Right atrium auricular region (tissue), 2 donors: ENCODE measurements at regions not wholly inside any gene's neighbourhood (a gene's known extent, or its start where the extent isn't known, plus 50 kb on each side); places are given as distances from the start of the nearest gene placed in this dataset.

Source experiments
- DNase-seq: peaks from one replicate; pipeline ENCODE4 v3.0.0-alpha.2; 2019; ENCODE audit warnings: low spot score
- H3K27ac ChIP-seq, 2 donors: fragments of 200-600 bp; sonication (generic); 1 replicate in 1 of 2; 2 replicates in 1 of 2; pipeline ENCODE4 v1.5.1; 2016 to 2019
- H3K27me3 ChIP-seq, 2 donors: fragments of 200-600 bp; sonication (generic); one replicate each; pipeline versions ENCODE4 v1.5.1 to v1.6.0; 2017 to 2019
- H3K36me3 ChIP-seq: fragments of 200-600 bp; sonication (generic); one replicate; pipeline ENCODE4 v1.5.1; 2016
- H3K4me1 ChIP-seq, 2 donors: fragments of 200-600 bp; sonication (generic); one replicate each; pipeline versions ENCODE4 v1.5.1 to v1.6.0; 2017 to 2019
- H3K4me3 ChIP-seq, 2 donors: fragments of 200-600 bp; sonication (generic); 1 replicate in 1 of 2; 2 replicates in 1 of 2; pipeline ENCODE4 v1.5.1; 2017 to 2019; ENCODE audit warnings: mild to moderate bottlenecking in 1 of 2, moderate library complexity in 1 of 2
- H3K9me3 ChIP-seq, 2 donors: fragments of 200-600 bp; sonication (generic); one replicate each; pipeline ENCODE4 v1.5.1; 2019
- CTCF ChIP-seq, 2 donors: fragments of 200-600 bp; sonication (generic); IDR thresholded peaks; one replicate each; pipeline ENCODE4 v1.5.1; 2019; ENCODE audit warnings: antibody characterized with exemption in 2 of 2

DNA sequence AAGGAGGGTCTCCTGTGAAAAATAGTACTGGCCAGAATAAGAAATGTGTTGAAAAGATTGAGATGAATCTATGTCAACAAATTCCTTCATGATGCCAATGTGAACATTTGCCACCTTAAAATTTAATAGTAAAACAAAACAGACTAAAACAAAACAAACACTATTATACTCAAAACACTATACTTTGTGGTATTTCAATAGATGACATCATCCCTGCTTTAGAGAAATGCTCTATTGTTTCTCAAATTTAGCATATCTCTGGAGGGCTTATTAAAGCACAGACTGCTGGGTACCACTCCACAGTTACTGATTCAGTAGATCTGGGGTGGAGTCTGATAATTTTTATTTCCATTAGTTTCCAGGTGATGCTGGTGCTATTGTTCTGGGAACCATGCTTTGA, 579.4 kb upstream of the FAM98A start:
- no peak for DNase-seq
- Histone ChIP-seq H3K4me1 (no peaks in the 10 kb centered on the region), H3K4me3 (no peak overlapping the region), H3K27me3 (no peaks in the 10 kb centered on the region), H3K36me3 (no peaks in the 10 kb centered on the region), H3K27ac (no peak overlapping the region), H3K9me3 (no peaks in the 10 kb centered on the region)
- no peak for TF ChIP-seq CTCF (IDR thresholded peaks at IDR 0.05)

GRCh38 chr2:34176693-34177092, 577.6 kb upstream of the FAM98A start:
- Histone ChIP-seq H3K27ac (no peak overlapping the region), H3K4me1 (no peaks in the 10 kb centered on the region), H3K9me3 (no peaks in the 10 kb centered on the region), H3K4me3 (no peak overlapping the region), H3K36me3 (no peaks in the 10 kb centered on the region), H3K27me3 (no peaks in the 10 kb centered on the region)
- TF ChIP-seq CTCF (IDR thresholded peaks at IDR 0.05) = no peak
- no peak for DNase-seq

DNA sequence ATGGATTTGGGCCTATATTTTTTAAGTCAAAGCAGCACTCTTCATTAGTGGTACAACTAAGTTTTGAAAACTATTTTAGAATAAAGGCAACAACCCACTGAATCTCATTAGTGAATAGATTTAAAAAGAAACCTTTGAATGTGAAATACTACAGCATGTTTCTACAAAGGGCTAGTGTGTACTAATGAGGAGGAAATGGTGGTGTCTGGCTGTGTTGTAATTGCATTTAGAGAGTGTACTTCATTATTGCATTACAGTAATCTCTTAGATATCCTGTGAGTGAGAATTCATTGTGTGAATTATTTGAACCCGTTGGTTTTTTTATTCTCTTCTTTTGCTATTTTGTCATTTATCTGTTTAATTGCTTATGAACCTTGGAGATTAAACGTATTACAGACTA, 575.4 kb upstream of the FAM98A start:
- TF ChIP-seq CTCF (IDR thresholded peaks at IDR 0.05) = no peak

GRCh38 chr2:34162231-34162630, 563.1 kb upstream of the FAM98A start:
- TF ChIP-seq CTCF (IDR thresholded peaks at IDR 0.05) = no peak
- Histone ChIP-seq H3K9me3 (no peaks in the 10 kb centered on the region), H3K27ac (no peak overlapping the region), H3K27me3 (no peaks in the 10 kb centered on the region), H3K4me3 (no peak overlapping the region), H3K36me3 (no peaks in the 10 kb centered on the region), H3K4me1 (no peaks in the 10 kb centered on the region)
- no peak for DNase-seq

More for the DNA sequence above, 575.4 kb upstream of the FAM98A start:
- H3K9me3 ChIP-seq = no peaks in the 10 kb centered on the region
- H3K27me3 ChIP-seq = no peaks in the 10 kb centered on the region
- H3K27ac ChIP-seq = no peak overlapping the region
- no peaks in the 10 kb centered on the region for H3K4me1 ChIP-seq
- no peak overlapping the region for H3K4me3 ChIP-seq
- H3K36me3 ChIP-seq = no peaks in the 10 kb centered on the region
- DNase-seq = no peak

DNA sequence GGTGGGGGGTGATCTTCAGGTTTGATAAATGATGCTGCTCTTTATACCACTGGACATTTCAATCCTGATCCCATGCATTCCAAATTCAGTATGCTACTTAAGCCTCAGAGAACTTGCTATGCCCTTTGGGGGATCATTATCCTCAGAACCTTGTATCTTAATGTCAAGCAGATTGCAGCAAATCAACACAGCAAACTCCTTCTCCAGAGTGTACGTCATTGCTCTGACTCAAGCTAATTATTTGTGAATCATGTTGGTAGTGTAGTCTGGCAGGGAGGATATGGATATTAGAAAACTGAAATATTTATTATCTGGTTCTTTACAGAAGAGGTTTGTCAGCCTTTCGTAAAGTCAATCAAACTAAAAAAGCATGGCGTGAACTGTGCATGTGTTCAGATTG, 562.5 kb upstream of the FAM98A start:
- Histone ChIP-seq H3K27ac (no peak overlapping the region), H3K36me3 (no peaks in the 10 kb centered on the region), H3K9me3 (no peaks in the 10 kb centered on the region), H3K27me3 (no peaks in the 10 kb centered on the region), H3K4me3 (no peak overlapping the region), H3K4me1 (no peaks in the 10 kb centered on the region)
- TF ChIP-seq CTCF (IDR thresholded peaks at IDR 0.05) = no peak
- DNase-seq = no peak

DNA sequence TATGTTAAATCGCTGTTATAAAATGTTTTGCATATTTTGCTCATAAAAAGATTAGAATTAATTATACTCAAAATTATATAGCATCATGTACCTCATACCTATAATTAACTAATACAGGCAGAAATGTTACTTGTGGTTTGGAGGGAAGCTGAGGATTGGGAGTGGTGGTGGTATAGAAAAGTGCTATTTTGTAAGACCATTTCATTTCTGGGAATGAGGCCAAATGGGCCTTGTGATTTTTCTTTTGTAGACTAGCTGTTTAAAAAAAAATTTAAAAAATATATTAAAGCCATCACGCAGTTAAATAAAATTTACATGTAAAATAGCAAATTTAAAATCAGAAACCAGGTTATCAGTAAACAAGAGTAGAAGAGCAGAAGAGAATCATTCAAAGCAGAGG, 560.8 kb upstream of the FAM98A start:
- Histone ChIP-seq H3K4me1 (no peaks in the 10 kb centered on the region), H3K27me3 (no peaks in the 10 kb centered on the region), H3K4me3 (no peak overlapping the region), H3K27ac (no peak overlapping the region), H3K36me3 (no peaks in the 10 kb centered on the region), H3K9me3 (no peaks in the 10 kb centered on the region)
- no peak for DNase-seq
- TF ChIP-seq CTCF (IDR thresholded peaks at IDR 0.05) = no peak
